ENCODE measurements at regions not wholly inside any gene's neighbourhood (a gene's known extent, or its start where the extent isn't known, plus 50 kb on each side); places are given as distances from the start of the nearest gene placed in this dataset.
"Not testable (repeated sequence)": the region's sequence is repeated elsewhere in the genome, so short reads cannot be mapped to it uniquely, and the experiment has no call there.

GRCh38 chr11:69221086-69221485, 65.4 kb downstream of the SMIM38 start:
- DNase-seq, result no peak
- Histone ChIP-seq H3K9me3 (peaks cover 0 to 9% (median 0%) of the 10 kb centered on the region in 11 donors), H3K27me3 (peaks cover 0 to 3% (median 0%) of the 10 kb centered on the region in 7 donors), H3K27ac (no peak overlapping the region), H3K36me3 (no peaks in the 10 kb centered on the region), H3K4me3 (no peak overlapping the region), H3K4me1 (peaks cover 0 to 5% (median 0%) of the 10 kb centered on the region in 9 donors)
- TF ChIP-seq CTCF (IDR thresholded peaks at IDR 0.05), result no peak
- intact Hi-C loops (cut with DNase I), result no loop called here
- WGBS, 2 donors, result 92 to 94% methylated on average over 4 of the region's 4 CpGs
- ATAC-seq, result no peak

GRCh38 chr11:69221636-69222035, 65.9 kb downstream of the SMIM38 start:
- ATAC-seq; intact Hi-C loops (cut with DNase I); H3K4me3 ChIP-seq; DNase-seq; H3K27me3 ChIP-seq; H3K4me1 ChIP-seq; H3K27ac ChIP-seq; H3K36me3 ChIP-seq: not testable (repeated sequence)
- 88 to 89% methylated on average over 8 of the region's 8 CpGs for WGBS, 2 donors
- H3K9me3 ChIP-seq, result peaks cover 0 to 13% (median 0%) of the 10 kb centered on the region in 11 donors

GRCh38 chr11:69227271-69227670, 66.7 kb upstream of the MYEOV start:
- WGBS, 2 donors, result 95 to 98% methylated on average over 1 of the region's 1 CpG
- Histone ChIP-seq H3K9me3 (peaks cover 0 to 20% (median 0%) of the 10 kb centered on the region in 11 donors), H3K4me3 (no peak overlapping the region), H3K27ac (no peak overlapping the region), H3K4me1 (no peaks in the 10 kb centered on the region), H3K36me3 (no peaks in the 10 kb centered on the region), H3K27me3 (peaks cover 0 to 7% (median 0%) of the 10 kb centered on the region in 7 donors)
- TF ChIP-seq CTCF (IDR thresholded peaks at IDR 0.05), result no peak
- intact Hi-C loops (cut with DNase I), result no loop called here
- ATAC-seq (no peak), DNase-seq (no peak)

GRCh38 chr11:69229511-69229910, 64.4 kb upstream of the MYEOV start:
- no peaks in the 10 kb centered on the region for H3K36me3 ChIP-seq
- no peak for DNase-seq
- no peak overlapping the region for H3K27ac ChIP-seq
- no peak for TF ChIP-seq CTCF (IDR thresholded peaks at IDR 0.05)
- intact Hi-C loops (cut with DNase I), result no loop called here
- no peak overlapping the region for H3K4me3 ChIP-seq
- peaks cover 0 to 7% (median 0%) of the 10 kb centered on the region in 7 donors for H3K27me3 ChIP-seq
- no peak for ATAC-seq
- H3K4me1 ChIP-seq, result no peaks in the 10 kb centered on the region
- WGBS, 2 donors, result 89 to 92% methylated on average over 4 of the region's 4 CpGs
- peaks cover 0 to 20% (median 0%) of the 10 kb centered on the region in 11 donors for H3K9me3 ChIP-seq

- intact Hi-C loops (cut with DNase I), result no loop called here
- no peak for ATAC-seq
- DNase-seq, result no peak
Measured at GRCh38 chr11:69230856-69231425, 63.0 kb upstream of the MYEOV start.

More at GRCh38 chr11:69230856-69231425, 63.0 kb upstream of the MYEOV start:
- no peak overlapping the region for H3K27ac ChIP-seq
- no peak for TF ChIP-seq CTCF (IDR thresholded peaks at IDR 0.05)
- H3K4me3 ChIP-seq, result no peak overlapping the region
- WGBS, 2 donors, result 76% methylated on average over 9 of the region's 9 CpGs
- no peaks in the 10 kb centered on the region for H3K36me3 ChIP-seq
- no peaks in the 10 kb centered on the region for H3K4me1 ChIP-seq
- H3K27me3 ChIP-seq, result peaks cover 0 to 7% (median 0%) of the 10 kb centered on the region in 7 donors
- peaks cover 0 to 14% (median 0%) of the 10 kb centered on the region in 11 donors for H3K9me3 ChIP-seq

All from heart right ventricle (tissue), 16 donors.